Erythroblast (primary cell): ENCODE measurements at regions not wholly inside any gene's neighbourhood (a gene's known extent, or its start where the extent isn't known, plus 50 kb on each side); places are given as distances from the start of the nearest gene placed in this dataset.

Experiments
- DNase-seq, 2 experiments: peaks; one replicate each; lab custom pipeline; 2025; lab: John Stamatoyannopoulos, UW
- GATA1 ChIP-seq: IDR thresholded peaks from 2 replicates; pipeline ENCODE4 v1.6.1; 2011; ENCODE audit warnings: low read depth, mild to moderate bottlenecking, control low read depth, low read length, moderate library complexity
- POLR2A ChIP-seq: IDR thresholded peaks from 2 replicates; pipeline ENCODE4 v1.6.1; 2011; ENCODE audit warnings: mild to moderate bottlenecking, low read length

GRCh38 chr2:21452263-21452662, 328.5 kb downstream of the TDRD15 start:
- DNase-seq = no peak
- no peak for TF ChIP-seq POLR2A
- no peak for TF ChIP-seq GATA1

- no peak for DNase-seq
- no peak for TF ChIP-seq GATA1
- TF ChIP-seq POLR2A = no peak
These were observed 328.9 kb downstream of the TDRD15 start for GRCh38 chr2:21452678-21453077.

GRCh38 chr2:21453723-21454450, 330.1 kb downstream of the TDRD15 start:
- TF ChIP-seq POLR2A = no peak
- TF ChIP-seq GATA1 = no peak

GRCh38 chr2:21454839-21455238, 331.1 kb downstream of the TDRD15 start:
- TF ChIP-seq POLR2A (no peak), GATA1 (no peak)
- DNase-seq = no peak

More at GRCh38 chr2:21453723-21454450, 330.1 kb downstream of the TDRD15 start:
- no peak for DNase-seq

- TF ChIP-seq GATA1 (no peak), POLR2A (no peak)
- no peak for DNase-seq
These were observed 338.0 kb downstream of the TDRD15 start for GRCh38 chr2:21461754-21462240.

- no peak for DNase-seq
- TF ChIP-seq POLR2A (no peak), GATA1 (no peak)
These were observed 342.7 kb downstream of the TDRD15 start for GRCh38 chr2:21466341-21466927.

- no peak for DNase-seq
These were observed 343.6 kb downstream of the TDRD15 start for GRCh38 chr2:21467280-21467818.

GRCh38 chr2:21467910-21468309, 344.1 kb downstream of the TDRD15 start:
- TF ChIP-seq GATA1 (no peak), POLR2A (no peak)
- DNase-seq = no peak

More at GRCh38 chr2:21467280-21467818, 343.6 kb downstream of the TDRD15 start:
- no peak for TF ChIP-seq POLR2A
- no peak for TF ChIP-seq GATA1

- TF ChIP-seq GATA1 (no peak), POLR2A (no peak)
- DNase-seq = no peak
These were observed 344.9 kb downstream of the TDRD15 start for GRCh38 chr2:21468624-21469023.

- TF ChIP-seq POLR2A = no peak
- TF ChIP-seq GATA1 = no peak
- no peak for DNase-seq
These were observed 345.4 kb downstream of the TDRD15 start for GRCh38 chr2:21469158-21469557.

- DNase-seq = no peak
- TF ChIP-seq GATA1 (no peak), POLR2A (no peak)
These were observed 345.8 kb downstream of the TDRD15 start for GRCh38 chr2:21469564-21469963.

- TF ChIP-seq POLR2A (no peak), GATA1 (no peak)
- DNase-seq = no peak
These were observed 356.4 kb downstream of the TDRD15 start for GRCh38 chr2:21480162-21480561.

GRCh38 chr2:21484643-21485042, 360.9 kb downstream of the TDRD15 start:
- TF ChIP-seq POLR2A (no peak), GATA1 (no peak)
- no peak for DNase-seq

GRCh38 chr2:21486445-21486844, 362.7 kb downstream of the TDRD15 start:
- no peak for DNase-seq
- TF ChIP-seq POLR2A (no peak), GATA1 (no peak)

- DNase-seq = no peak
- TF ChIP-seq GATA1 = no peak
- no peak for TF ChIP-seq POLR2A
These were observed 365.3 kb downstream of the TDRD15 start for GRCh38 chr2:21489080-21489479.
